ENCODE measurements at regions not wholly inside any gene's neighbourhood (a gene's known extent, or its start where the extent isn't known, plus 50 kb on each side); places are given as distances from the start of the nearest gene placed in this dataset.

- TF ChIP-seq CTCF (IDR thresholded peaks at IDR 0.05) = no peak
- no peak for TF ChIP-seq RFX5 (IDR thresholded peaks at IDR 0.05; ENCODE audit: low read length)
- TF ChIP-seq, protein P1, sequence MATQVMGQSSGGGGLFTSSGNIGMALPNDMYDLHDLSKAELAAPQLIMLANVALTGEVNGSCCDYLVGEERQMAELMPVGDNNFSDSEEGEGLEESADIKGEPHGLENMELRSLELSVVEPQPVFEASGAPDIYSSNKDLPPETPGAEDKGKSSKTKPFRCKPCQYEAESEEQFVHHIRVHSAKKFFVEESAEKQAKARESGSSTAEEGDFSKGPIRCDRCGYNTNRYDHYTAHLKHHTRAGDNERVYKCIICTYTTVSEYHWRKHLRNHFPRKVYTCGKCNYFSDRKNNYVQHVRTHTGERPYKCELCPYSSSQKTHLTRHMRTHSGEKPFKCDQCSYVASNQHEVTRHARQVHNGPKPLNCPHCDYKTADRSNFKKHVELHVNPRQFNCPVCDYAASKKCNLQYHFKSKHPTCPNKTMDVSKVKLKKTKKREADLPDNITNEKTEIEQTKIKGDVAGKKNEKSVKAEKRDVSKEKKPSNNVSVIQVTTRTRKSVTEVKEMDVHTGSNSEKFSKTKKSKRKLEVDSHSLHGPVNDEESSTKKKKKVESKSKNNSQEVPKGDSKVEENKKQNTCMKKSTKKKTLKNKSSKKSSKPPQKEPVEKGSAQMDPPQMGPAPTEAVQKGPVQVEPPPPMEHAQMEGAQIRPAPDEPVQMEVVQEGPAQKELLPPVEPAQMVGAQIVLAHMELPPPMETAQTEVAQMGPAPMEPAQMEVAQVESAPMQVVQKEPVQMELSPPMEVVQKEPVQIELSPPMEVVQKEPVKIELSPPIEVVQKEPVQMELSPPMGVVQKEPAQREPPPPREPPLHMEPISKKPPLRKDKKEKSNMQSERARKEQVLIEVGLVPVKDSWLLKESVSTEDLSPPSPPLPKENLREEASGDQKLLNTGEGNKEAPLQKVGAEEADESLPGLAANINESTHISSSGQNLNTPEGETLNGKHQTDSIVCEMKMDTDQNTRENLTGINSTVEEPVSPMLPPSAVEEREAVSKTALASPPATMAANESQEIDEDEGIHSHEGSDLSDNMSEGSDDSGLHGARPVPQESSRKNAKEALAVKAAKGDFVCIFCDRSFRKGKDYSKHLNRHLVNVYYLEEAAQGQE (IDR thresholded peaks at IDR 0.05; ENCODE audit: low read depth, low read length) = no peak
- no peak for TF ChIP-seq ZBTB33 (IDR thresholded peaks at IDR 0.05; ENCODE audit: borderline replicate concordance, low read depth)
- TF ChIP-seq ELF1 (IDR thresholded peaks at IDR 0.05) = no peak
- TF ChIP-seq, protein P2, sequence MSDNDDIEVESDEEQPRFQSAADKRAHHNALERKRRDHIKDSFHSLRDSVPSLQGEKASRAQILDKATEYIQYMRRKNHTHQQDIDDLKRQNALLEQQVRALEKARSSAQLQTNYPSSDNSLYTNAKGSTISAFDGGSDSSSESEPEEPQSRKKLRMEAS (IDR thresholded peaks at IDR 0.05; ENCODE audit: low read depth) = no peak
- no peak for TF ChIP-seq JUND (IDR thresholded peaks at IDR 0.05)
- TF ChIP-seq POLR2AphosphoS5 (IDR thresholded peaks at IDR 0.05; ENCODE audit: low read depth, low read length) = no peak
- no peak for TF ChIP-seq SMC3 (IDR thresholded peaks at IDR 0.05; ENCODE audit: low read depth, low read length)
- TF ChIP-seq EZH2phosphoT487 (IDR thresholded peaks at IDR 0.05; ENCODE audit: borderline replicate concordance, low read depth) = no peak
- TF ChIP-seq MXI1 (IDR thresholded peaks at IDR 0.05; ENCODE audit: low read depth, low read length) = no peak
- no peak for TF ChIP-seq NFIC (IDR thresholded peaks at IDR 0.05; ENCODE audit: borderline replicate concordance)
- no peak for TF ChIP-seq RAD21 (IDR thresholded peaks at IDR 0.05; ENCODE audit: low read length)
- no peak for TF ChIP-seq SIN3A (IDR thresholded peaks at IDR 0.05; ENCODE audit: borderline replicate concordance, low read depth, low read length)
Observed at GRCh38 chr3:181362378-181362777, 349.3 kb upstream of the SOX2 start.

All from SK-N-SH (cell line).